SK-N-SH (cell line): ENCODE measurements at regions not wholly inside any gene's neighbourhood (a gene's known extent, or its start where the extent isn't known, plus 50 kb on each side); places are given as distances from the start of the nearest gene placed in this dataset.

Experiments
- EP300 ChIP-seq, 2 experiments: IDR thresholded peaks; 2 replicates each; pipeline versions ENCODE4 v1.4.0 to v1.6.1; 2012; ENCODE audit warnings: borderline replicate concordance in 1 of 2, low read depth in 1 of 2, low read length in 1 of 2
- EZH2phosphoT487 ChIP-seq: fragments of 200-600 bp; sonication (generic); IDR thresholded peaks from 2 replicates; pipeline ENCODE4 v1.6.1; 2017; ENCODE audit warnings: low read depth, mixed run types, mild to moderate bottlenecking, antibody characterized with exemption, moderate library complexity, borderline replicate concordance
- GABPA ChIP-seq: IDR thresholded peaks from 2 replicates; pipeline ENCODE4 v1.4.0; 2012; ENCODE audit warnings: low read depth, mild to moderate bottlenecking
- JUND ChIP-seq: IDR thresholded peaks from 2 replicates; pipeline ENCODE4 v1.4.0; 2012
- MEF2A ChIP-seq: IDR thresholded peaks from 2 replicates; pipeline ENCODE4 v1.4.0; 2012; ENCODE audit warnings: low read depth, borderline replicate concordance
- MXI1 ChIP-seq: IDR thresholded peaks from 2 replicates; pipeline ENCODE4 v1.6.1; 2012; ENCODE audit warnings: mild to moderate bottlenecking, low read depth, low read length, improper control_type of control experiment
- NFIC ChIP-seq: IDR thresholded peaks from 2 replicates; pipeline ENCODE4 v1.4.0; 2012; ENCODE audit warnings: borderline replicate concordance
- POLR2AphosphoS5 ChIP-seq: IDR thresholded peaks from 2 replicates; pipeline ENCODE4 v1.6.1; 2012; ENCODE audit warnings: low read depth, low read length
- RCOR1 ChIP-seq: fragments of 150-350 bp; IDR thresholded peaks from 2 replicates; pipeline ENCODE4 v1.6.1; 2017; ENCODE audit warnings: antibody characterized with exemption, low read length
- RXRA ChIP-seq: IDR thresholded peaks from 2 replicates; pipeline ENCODE4 v1.4.0; 2012; ENCODE audit warnings: low read depth, mild to moderate bottlenecking, borderline replicate concordance
- TCF12 ChIP-seq: IDR thresholded peaks from 2 replicates; pipeline ENCODE4 v1.4.0; 2012
- YY1 ChIP-seq: IDR thresholded peaks from 2 replicates; pipeline ENCODE4 v1.4.0; 2012; ENCODE audit warnings: low read depth, mild to moderate bottlenecking
- TF ChIP-seq, protein P1 (sequence below): fragments of 200-600 bp; sonication (generic); IDR thresholded peaks from 2 replicates; pipeline ENCODE4 v1.6.1; 2017; ENCODE audit warnings: antibody characterized with exemption, mild to moderate bottlenecking, moderate library complexity

DNA sequence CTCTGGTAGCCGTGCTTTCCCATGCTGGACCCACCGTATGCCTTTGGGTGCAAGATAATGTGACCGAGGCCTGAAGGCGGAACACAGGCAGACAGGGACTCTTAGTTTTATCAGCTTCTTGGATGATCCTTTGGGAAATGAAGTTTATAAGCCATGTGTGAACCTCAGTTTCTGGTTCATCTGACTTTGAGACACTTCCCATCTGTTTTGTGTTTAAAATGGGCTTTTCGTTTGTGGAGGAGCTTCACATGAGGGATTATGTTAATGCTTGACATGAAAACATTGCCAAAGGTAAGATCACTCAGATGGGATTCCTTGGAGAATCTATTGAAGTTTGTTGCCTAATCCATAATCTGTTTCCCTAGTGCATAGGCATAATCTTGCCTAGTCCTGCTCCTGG lies 249.8 kb upstream of the LYZL1 start:
- TF ChIP-seq MXI1 (no peak), MEF2A (no peak), JUND (no peak), TCF12 (no peak), EP300 (IDR thresholded peaks at IDR 0.05; ENCODE audit: borderline replicate concordance in 1 of 2, low read depth in 1 of 2, low read length in 1 of 2) (no peak), POLR2AphosphoS5 (no peak), NFIC (no peak), GABPA (no peak), YY1 (no peak), EZH2phosphoT487 (no peak), RCOR1 (no peak), RXRA (no peak)
- TF ChIP-seq, protein P1, sequence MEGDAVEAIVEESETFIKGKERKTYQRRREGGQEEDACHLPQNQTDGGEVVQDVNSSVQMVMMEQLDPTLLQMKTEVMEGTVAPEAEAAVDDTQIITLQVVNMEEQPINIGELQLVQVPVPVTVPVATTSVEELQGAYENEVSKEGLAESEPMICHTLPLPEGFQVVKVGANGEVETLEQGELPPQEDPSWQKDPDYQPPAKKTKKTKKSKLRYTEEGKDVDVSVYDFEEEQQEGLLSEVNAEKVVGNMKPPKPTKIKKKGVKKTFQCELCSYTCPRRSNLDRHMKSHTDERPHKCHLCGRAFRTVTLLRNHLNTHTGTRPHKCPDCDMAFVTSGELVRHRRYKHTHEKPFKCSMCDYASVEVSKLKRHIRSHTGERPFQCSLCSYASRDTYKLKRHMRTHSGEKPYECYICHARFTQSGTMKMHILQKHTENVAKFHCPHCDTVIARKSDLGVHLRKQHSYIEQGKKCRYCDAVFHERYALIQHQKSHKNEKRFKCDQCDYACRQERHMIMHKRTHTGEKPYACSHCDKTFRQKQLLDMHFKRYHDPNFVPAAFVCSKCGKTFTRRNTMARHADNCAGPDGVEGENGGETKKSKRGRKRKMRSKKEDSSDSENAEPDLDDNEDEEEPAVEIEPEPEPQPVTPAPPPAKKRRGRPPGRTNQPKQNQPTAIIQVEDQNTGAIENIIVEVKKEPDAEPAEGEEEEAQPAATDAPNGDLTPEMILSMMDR: no peak
